GM18517 (cell line): ENCODE measurements at regions not wholly inside any gene's neighbourhood (a gene's known extent, or its start where the extent isn't known, plus 50 kb on each side); places are given as distances from the start of the nearest gene placed in this dataset.

Source experiments
- ATAC-seq: cut with Tn5 transposase; IDR thresholded peaks from one replicate; pipeline ENCODE4 v1.9.1; 2021; ENCODE audit warnings: mild to moderate bottlenecking, moderate library complexity; ENCODE audit not compliant: unreplicated experiment

DNA sequence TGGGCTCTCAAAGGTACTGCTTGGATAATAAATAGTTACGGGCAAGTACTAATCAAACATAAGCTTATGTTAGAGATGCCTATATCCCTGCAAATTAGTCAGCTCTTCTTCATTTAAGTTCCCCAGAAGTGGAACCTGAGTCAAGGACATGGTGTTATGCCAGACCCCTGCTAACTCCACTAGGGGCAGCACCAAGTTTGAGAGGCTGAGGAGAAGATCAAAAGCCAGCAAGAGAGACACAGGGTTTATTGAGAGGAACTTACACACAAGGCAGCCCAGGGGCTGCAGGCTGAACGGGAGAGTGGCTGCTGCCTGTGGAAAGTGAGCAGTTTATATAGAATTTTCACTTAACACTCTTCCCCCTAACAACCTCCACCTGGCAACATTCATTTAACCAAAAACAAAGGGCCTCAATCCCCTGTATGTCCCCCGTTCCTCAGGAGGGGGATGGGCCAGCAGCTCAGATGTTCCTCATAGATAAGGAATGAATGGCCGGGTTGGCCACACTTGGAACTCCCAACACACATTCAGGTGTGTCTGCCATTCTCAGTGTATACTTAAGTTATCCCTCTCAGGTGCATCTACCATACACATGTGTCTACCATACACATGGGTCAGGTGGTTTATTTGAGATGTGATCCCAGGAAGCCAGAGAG lies 62.6 kb upstream of the GHITM start:
- no peak for ATAC-seq

DNA sequence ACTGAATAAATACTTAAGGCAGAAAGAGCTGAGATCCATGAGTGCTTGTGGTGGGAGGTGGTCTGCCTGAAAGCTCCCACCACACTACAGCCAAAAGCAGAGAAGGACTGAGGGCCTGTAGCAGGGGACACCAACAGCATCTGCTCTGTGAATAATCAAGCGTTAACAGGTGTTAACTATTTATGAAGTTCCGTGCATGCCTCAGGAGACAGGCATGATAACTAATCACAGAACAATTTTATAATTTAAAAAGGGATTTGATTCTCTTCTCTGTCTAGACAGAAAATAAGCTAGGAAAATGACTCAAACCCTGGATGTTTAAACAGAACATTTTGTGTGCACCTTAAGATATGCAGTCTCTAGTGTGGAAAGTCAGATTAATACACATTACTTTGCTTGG lies 61.5 kb upstream of the GHITM start:
- ATAC-seq, result no peak

DNA sequence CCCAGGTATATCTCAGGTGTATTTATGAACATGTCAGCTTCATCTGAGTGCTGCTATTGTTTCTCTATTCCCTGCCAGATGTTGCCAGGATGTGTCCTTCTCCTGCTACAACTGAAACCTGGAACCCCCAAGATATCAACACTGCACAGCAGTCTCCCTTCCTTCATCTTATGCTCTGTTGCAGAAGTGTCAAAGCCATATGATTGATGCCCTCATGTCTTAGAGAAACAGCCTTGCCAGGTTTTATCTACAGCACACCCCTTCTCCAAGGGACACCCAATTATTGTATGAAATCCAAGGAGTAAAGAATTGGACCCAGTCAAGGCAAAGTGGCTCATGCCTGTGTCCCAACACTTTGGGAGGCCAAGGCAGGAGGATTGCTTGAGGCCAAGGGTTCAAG lies 60.5 kb upstream of the GHITM start:
- no peak for ATAC-seq

DNA sequence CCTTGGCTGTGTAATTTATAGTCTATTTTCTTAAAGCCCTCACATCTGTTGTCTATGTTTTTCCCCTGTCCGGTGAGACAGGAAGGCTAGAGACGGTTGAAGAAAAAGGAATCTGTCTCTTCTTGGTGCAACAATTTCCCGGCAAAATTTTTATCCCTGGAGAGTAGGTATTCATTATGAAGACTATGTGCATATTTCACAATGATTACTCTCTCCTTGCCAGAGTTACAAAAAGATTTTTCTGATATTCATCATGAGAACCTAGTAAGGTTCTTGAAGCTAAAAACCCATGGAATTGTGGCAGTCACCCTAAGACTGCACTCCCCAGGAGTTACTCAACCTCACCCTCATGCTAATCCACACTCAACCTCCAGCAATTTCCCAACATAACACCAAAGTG lies 55.0 kb upstream of the GHITM start:
- ATAC-seq, result no peak

DNA sequence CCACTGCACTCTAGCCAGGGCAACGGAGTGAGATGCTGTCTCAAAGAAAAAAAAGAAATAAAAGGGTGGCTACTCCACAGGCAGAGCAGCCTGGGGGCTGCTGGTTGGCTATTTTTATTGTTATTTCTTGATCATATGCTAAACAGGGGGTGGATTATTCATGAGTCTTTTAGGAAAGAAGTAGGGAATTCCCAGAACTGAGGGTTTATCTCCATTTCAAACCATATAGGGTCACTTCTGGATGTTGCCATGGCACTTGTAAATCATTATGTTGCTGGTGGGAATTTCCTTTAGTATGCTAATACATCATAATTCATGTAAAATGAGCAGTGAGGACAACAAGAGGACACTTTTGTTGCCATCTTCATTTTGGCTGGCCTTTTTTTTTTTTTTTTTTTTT lies 52.1 kb upstream of the GHITM start:
- no peak for ATAC-seq

DNA sequence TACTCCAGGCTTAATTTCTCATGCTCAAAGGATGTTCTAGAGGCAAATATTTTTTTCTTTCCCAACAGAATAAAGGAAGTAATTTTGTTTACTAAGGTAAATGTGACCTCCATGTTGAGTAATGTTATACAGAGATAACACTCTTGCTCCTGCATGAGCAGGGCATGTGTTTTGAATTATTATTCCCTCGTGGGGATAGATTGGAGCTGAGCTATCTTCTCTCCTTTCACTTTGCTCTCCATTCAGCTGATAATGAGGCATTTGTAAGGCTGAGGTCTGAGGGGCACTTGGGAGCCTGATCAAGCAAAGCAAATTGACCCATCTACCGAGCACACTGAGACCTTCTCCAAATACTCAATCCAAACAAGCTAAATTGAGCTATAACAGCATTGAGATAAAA lies 50.7 kb upstream of the GHITM start:
- no peak for ATAC-seq

DNA sequence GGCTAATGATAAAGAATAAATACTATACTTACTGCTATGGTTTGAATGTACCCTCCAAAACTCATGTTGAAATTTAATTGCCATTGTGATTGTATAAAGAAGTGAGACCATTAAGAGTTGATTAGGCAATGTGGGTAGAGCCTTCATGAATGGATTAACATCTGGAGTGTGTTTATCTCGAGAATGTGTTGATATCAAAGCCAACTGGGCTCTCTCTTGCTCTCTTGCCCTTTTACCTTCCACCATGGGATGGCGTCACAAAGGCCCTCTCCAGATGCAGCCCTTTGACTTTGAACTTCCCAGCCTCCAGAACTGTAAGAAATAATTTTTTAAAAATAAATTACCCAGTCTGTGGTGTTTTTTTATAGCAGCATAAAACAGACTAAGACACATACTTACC lies 50.1 kb upstream of the GHITM start:
- no peak for ATAC-seq
